ENCODE measurements at regions not wholly inside any gene's neighbourhood (a gene's known extent, or its start where the extent isn't known, plus 50 kb on each side); places are given as distances from the start of the nearest gene placed in this dataset.

DNA sequence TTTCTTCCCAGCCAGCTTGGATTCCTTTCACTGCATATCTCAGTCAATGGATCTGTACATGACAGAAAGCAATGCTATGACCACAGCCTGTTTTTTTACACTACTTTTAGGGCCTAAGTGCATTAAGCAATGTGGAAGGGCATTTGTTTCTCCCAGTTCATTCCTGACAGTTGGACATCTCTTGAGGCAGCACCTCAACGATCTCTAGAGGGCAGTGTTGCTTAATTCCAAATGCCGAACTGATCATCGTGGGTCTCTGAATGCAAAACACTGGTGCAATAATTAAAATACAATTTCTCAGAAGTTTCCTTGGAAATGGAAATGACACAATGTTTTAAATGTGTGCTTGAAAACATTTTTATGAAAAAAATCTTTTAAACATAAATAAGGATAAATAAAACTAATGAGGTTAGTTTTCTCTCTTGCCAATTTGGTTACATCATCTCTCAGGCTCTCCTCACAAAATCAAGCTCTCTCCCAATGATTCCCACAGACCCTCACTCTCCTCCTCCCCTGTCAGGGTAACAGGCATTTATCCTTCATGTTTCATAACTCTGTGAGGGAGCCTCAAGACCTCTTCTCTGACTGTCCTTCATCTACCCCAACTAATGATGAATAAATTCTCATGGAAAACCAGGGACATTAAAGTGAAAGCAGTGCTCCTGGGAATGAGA lies 192.4 kb upstream of the SLC16A7 start:
- Mint-ChIP-seq H3K36me3 (ENCODE audit: low read depth) (no peaks in the 10 kb centered on the region), H3K27me3 (no peaks in the 10 kb centered on the region), H3K4me3 (no peak overlapping the region), H3K9me3 (no peaks in the 10 kb centered on the region), H3K4me1 (ENCODE audit: low read depth) (no peaks in the 10 kb centered on the region), H3K27ac (no peak overlapping the region)
- TF ChIP-seq, protein P1, sequence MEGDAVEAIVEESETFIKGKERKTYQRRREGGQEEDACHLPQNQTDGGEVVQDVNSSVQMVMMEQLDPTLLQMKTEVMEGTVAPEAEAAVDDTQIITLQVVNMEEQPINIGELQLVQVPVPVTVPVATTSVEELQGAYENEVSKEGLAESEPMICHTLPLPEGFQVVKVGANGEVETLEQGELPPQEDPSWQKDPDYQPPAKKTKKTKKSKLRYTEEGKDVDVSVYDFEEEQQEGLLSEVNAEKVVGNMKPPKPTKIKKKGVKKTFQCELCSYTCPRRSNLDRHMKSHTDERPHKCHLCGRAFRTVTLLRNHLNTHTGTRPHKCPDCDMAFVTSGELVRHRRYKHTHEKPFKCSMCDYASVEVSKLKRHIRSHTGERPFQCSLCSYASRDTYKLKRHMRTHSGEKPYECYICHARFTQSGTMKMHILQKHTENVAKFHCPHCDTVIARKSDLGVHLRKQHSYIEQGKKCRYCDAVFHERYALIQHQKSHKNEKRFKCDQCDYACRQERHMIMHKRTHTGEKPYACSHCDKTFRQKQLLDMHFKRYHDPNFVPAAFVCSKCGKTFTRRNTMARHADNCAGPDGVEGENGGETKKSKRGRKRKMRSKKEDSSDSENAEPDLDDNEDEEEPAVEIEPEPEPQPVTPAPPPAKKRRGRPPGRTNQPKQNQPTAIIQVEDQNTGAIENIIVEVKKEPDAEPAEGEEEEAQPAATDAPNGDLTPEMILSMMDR (IDR thresholded peaks at IDR 0.05), result peak; percentile 75
- no peaks in the 10 kb centered on the region for H3K9me3 ChIP-seq (ENCODE audit: control insufficient read depth in 1 of 2, insufficient read depth in 1 of 2, low read length in 2 of 2)
- ATAC-seq (ENCODE audit: poor library complexity) (peak; percentile 49), DNase-seq (peak in 8 of 14 experiments; percentile 1 to 70 (median 25))
- POLR2A ChIA-PET, result no interaction called here
- H3K4me1 ChIP-seq (ENCODE audit: insufficient read depth, low read length), result no peaks in the 10 kb centered on the region
- H3K4me3 ChIP-seq (ENCODE audit: low read length), result no peak overlapping the region
- H3K36me3 ChIP-seq (ENCODE audit: insufficient read depth, low read length), result no peaks in the 10 kb centered on the region
- H3K27me3 ChIP-seq (ENCODE audit: control insufficient read depth in 1 of 2, insufficient read depth in 2 of 2, low read length in 2 of 2), result no peaks in the 10 kb centered on the region
- intact Hi-C loops (cut with DNase I, micrococcal nuclease), result loop anchor here (1.0 to 2.0 kb wide), 3 partner anchors 405 to 431 kb away; no protein-coding TSS in a partner anchor
- no peak overlapping the region for H3K27ac ChIP-seq (ENCODE audit: low read depth in 1 of 2, low read length in 2 of 2)
- CTCF ChIA-PET, result interaction anchor here (1.5 kb wide), 1 partner anchor 9 kb away, joined by 3 read pairs; no protein-coding TSS in a partner anchor

DNA sequence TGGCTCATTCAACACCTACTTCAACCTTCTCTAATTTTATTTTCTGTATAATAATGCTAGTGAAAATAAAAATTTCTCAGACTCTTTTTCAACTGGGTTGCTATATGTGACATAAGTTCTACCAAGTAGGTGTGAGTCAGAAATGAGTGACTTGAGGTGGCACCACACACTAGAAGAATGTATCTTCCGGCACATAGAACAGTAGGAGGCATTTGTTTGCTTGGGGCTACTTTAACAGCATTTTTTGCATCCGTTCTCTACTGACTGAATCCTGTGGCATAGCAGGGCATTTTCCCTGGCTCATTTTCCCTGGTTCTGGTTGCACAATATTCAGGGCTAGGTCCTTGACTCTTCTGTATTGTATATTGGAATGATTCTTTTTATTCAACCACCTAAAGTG lies 194.0 kb upstream of the SLC16A7 start:
- H3K36me3 Mint-ChIP-seq (ENCODE audit: low read depth), result no peaks in the 10 kb centered on the region
- Histone ChIP-seq H3K27me3 (ENCODE audit: control insufficient read depth in 1 of 2, insufficient read depth in 2 of 2, low read length in 2 of 2) (no peaks in the 10 kb centered on the region), H3K36me3 (ENCODE audit: insufficient read depth, low read length) (no peaks in the 10 kb centered on the region), H3K9me3 (ENCODE audit: control insufficient read depth in 1 of 2, insufficient read depth in 1 of 2, low read length in 2 of 2) (no peaks in the 10 kb centered on the region), H3K4me1 (ENCODE audit: insufficient read depth, low read length) (no peaks in the 10 kb centered on the region), H3K4me3 (ENCODE audit: low read length) (no peak overlapping the region), H3K27ac (ENCODE audit: low read depth in 1 of 2, low read length in 2 of 2) (no peak overlapping the region)
- TF ChIP-seq, protein P1 (IDR thresholded peaks at IDR 0.05), result no peak
- DNase-seq (no peak), ATAC-seq (ENCODE audit: poor library complexity) (no peak)
- intact Hi-C loops (cut with DNase I, micrococcal nuclease), result loop anchor here (2.0 kb wide), 2 partner anchors 407 to 433 kb away; no protein-coding TSS in a partner anchor
- no peak overlapping the region for H3K27ac Mint-ChIP-seq
- H3K4me1 Mint-ChIP-seq (ENCODE audit: low read depth), result no peaks in the 10 kb centered on the region
- POLR2A ChIA-PET, result no interaction called here
- no peak overlapping the region for H3K4me3 Mint-ChIP-seq
- CTCF ChIA-PET, result no interaction called here
- H3K27me3 Mint-ChIP-seq, result no peaks in the 10 kb centered on the region
- no peaks in the 10 kb centered on the region for H3K9me3 Mint-ChIP-seq

DNA sequence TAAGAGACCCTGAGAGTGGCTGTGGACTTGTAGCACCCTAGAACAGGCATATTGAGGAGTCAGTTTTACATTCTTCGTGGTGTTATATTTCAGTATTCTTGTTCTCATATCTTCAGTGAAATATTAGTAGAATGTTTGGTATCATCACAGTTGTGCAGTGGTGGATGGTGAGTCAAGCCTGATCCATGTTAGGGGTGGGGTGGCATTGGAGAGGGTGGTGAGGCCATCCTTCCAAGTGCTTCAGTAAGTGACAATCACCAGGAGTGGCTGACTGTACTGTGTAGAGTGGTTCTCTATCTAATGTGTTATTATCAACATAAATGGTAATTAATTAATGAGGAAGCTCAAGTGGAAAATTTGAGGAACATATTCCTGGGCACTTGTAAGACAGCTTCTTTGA lies 197.7 kb upstream of the SLC16A7 start:
- no peaks in the 10 kb centered on the region for H3K36me3 Mint-ChIP-seq (ENCODE audit: low read depth)
- no peaks in the 10 kb centered on the region for H3K36me3 ChIP-seq (ENCODE audit: insufficient read depth, low read length)
- no peaks in the 10 kb centered on the region for H3K9me3 Mint-ChIP-seq
- no peaks in the 10 kb centered on the region for H3K4me1 Mint-ChIP-seq (ENCODE audit: low read depth)
- no peak overlapping the region for H3K4me3 ChIP-seq (ENCODE audit: low read length)
- ChIA-PET CTCF (no interaction called here), POLR2A (no interaction called here)
- no peaks in the 10 kb centered on the region for H3K27me3 Mint-ChIP-seq
- no peak overlapping the region for H3K27ac Mint-ChIP-seq
- no peaks in the 10 kb centered on the region for H3K27me3 ChIP-seq (ENCODE audit: control insufficient read depth in 1 of 2, insufficient read depth in 2 of 2, low read length in 2 of 2)
- ATAC-seq (ENCODE audit: poor library complexity) (no peak), DNase-seq (no peak)
- intact Hi-C loops (cut with DNase I, micrococcal nuclease), result no loop called here
- H3K4me3 Mint-ChIP-seq, result no peak overlapping the region
- H3K9me3 ChIP-seq (ENCODE audit: control insufficient read depth in 1 of 2, insufficient read depth in 1 of 2, low read length in 2 of 2), result no peaks in the 10 kb centered on the region
- TF ChIP-seq, protein P1 (IDR thresholded peaks at IDR 0.05), result no peak
- no peaks in the 10 kb centered on the region for H3K4me1 ChIP-seq (ENCODE audit: insufficient read depth, low read length)
- H3K27ac ChIP-seq (ENCODE audit: low read depth in 1 of 2, low read length in 2 of 2), result no peak overlapping the region
